ENCODE measurements at regions not wholly inside any gene's neighbourhood (a gene's known extent, or its start where the extent isn't known, plus 50 kb on each side); places are given as distances from the start of the nearest gene placed in this dataset.

- no peak for DNase-seq (ENCODE audit: low read depth in 2 of 2)
Measured at GRCh38 chr10:126783806-126784557, 113.5 kb upstream of the C10orf90 start.

GRCh38 chr10:126787201-126787600 is 116.7 kb upstream of the C10orf90 start:
- no peak for DNase-seq (ENCODE audit: low read depth in 2 of 2)

- no peak for DNase-seq (ENCODE audit: low read depth in 2 of 2)
Measured at GRCh38 chr10:126795318-126795717, 109.9 kb upstream of the DOCK1 start.

- no peak for DNase-seq (ENCODE audit: low read depth in 2 of 2)
Measured at GRCh38 chr10:126798649-126799048, 106.6 kb upstream of the DOCK1 start.

GRCh38 chr10:126803394-126803793 is 101.8 kb upstream of the DOCK1 start:
- no peak for DNase-seq (ENCODE audit: low read depth in 2 of 2)

- no peak for DNase-seq (ENCODE audit: low read depth in 2 of 2)
Measured at GRCh38 chr10:126804396-126804795, 100.8 kb upstream of the DOCK1 start.

GRCh38 chr10:126806498-126806897 is 98.7 kb upstream of the DOCK1 start:
- DNase-seq (ENCODE audit: low read depth in 2 of 2): no peak

GRCh38 chr10:126806991-126807702 is 98.1 kb upstream of the DOCK1 start:
- no peak for DNase-seq (ENCODE audit: low read depth in 2 of 2)

GRCh38 chr10:126808103-126808502 is 97.1 kb upstream of the DOCK1 start:
- DNase-seq (ENCODE audit: low read depth in 2 of 2): no peak

- DNase-seq (ENCODE audit: low read depth in 2 of 2): no peak
Measured at GRCh38 chr10:126813432-126813831, 91.8 kb upstream of the DOCK1 start.

GRCh38 chr10:126833542-126833941 is 71.7 kb upstream of the DOCK1 start:
- DNase-seq (ENCODE audit: low read depth in 2 of 2): no peak

- DNase-seq (ENCODE audit: low read depth in 2 of 2): no peak
Measured at GRCh38 chr10:126836009-126836408, 69.2 kb upstream of the DOCK1 start.

GRCh38 chr10:126838316-126838715 is 66.9 kb upstream of the DOCK1 start:
- DNase-seq (ENCODE audit: low read depth in 2 of 2): no peak

GRCh38 chr10:126839094-126839761 is 66.0 kb upstream of the DOCK1 start:
- no peak for DNase-seq (ENCODE audit: low read depth in 2 of 2)

- no peak for DNase-seq (ENCODE audit: low read depth in 2 of 2)
Measured at GRCh38 chr10:126840576-126841135, 64.6 kb upstream of the DOCK1 start.

- DNase-seq (ENCODE audit: low read depth in 2 of 2): no peak
Measured at GRCh38 chr10:126841341-126841895, 63.8 kb upstream of the DOCK1 start.

GRCh38 chr10:126842356-126842755 is 62.9 kb upstream of the DOCK1 start:
- DNase-seq (ENCODE audit: low read depth in 2 of 2): no peak

GRCh38 chr10:126842836-126843235 is 62.4 kb upstream of the DOCK1 start:
- DNase-seq (ENCODE audit: low read depth in 2 of 2): no peak

GRCh38 chr10:126843299-126843934 is 61.8 kb upstream of the DOCK1 start:
- no peak for DNase-seq (ENCODE audit: low read depth in 2 of 2)

GRCh38 chr10:126844406-126844805 is 60.8 kb upstream of the DOCK1 start:
- peak in 1 of 2 donors; percentile 2 for DNase-seq (ENCODE audit: low read depth in 2 of 2)

GRCh38 chr10:126846469-126846868 is 58.8 kb upstream of the DOCK1 start:
- no peak for DNase-seq (ENCODE audit: low read depth in 2 of 2)
